Heart left ventricle (tissue), 16 donors: ENCODE measurements at regions not wholly inside any gene's neighbourhood (a gene's known extent, or its start where the extent isn't known, plus 50 kb on each side); places are given as distances from the start of the nearest gene placed in this dataset.

Experiments used
- ATAC-seq, 4 donors: fragments of 200-7000 bp; cut with Tn5 transposase; one replicate each; pipeline ENCODE4 v1.9.1; 2020 to 2022; ENCODE audit warnings: moderate library complexity in 4 of 4, mild to moderate bottlenecking in 3 of 4, moderate number of reproducible peaks in 1 of 4
- DNase-seq, 5 donors: peaks; one replicate each; pipeline ENCODE4 v3.0.0-alpha.2; 2020
- H3K27ac ChIP-seq, 12 donors: fragments of 200-600 bp; sonication (generic) in 4 of 12; one replicate each; pipeline versions ENCODE4 v1.5.0 to v1.8.0; 2016 to 2022; ENCODE audit warnings: mild to moderate bottlenecking in 2 of 12
- H3K27me3 ChIP-seq, 9 donors: fragments of 200-600 bp; sonication (generic) in 2 of 9; one replicate each; pipeline versions ENCODE4 v1.5.1 to v1.8.0; 2016 to 2022; ENCODE audit warnings: mild to moderate bottlenecking in 3 of 9
- H3K36me3 ChIP-seq, 9 donors: fragments of 200-600 bp; sonication (generic) in 2 of 9; one replicate each; pipeline versions ENCODE4 v1.5.0 to v1.8.0; 2018 to 2022; ENCODE audit warnings: mild to moderate bottlenecking in 2 of 9
- H3K4me1 ChIP-seq, 12 donors: fragments of 200-600 bp; sonication (generic) in 4 of 12; one replicate each; pipeline versions ENCODE4 v1.5.0 to v1.8.0; 2016 to 2022; ENCODE audit warnings: mild to moderate bottlenecking in 3 of 12
- H3K4me3 ChIP-seq, 12 donors: fragments of 200-600 bp; sonication (generic) in 4 of 12; one replicate each; pipeline versions ENCODE4 v1.5.0 to v1.8.0; 2017 to 2022; ENCODE audit warnings: mild to moderate bottlenecking in 9 of 12, moderate library complexity in 4 of 12
- H3K9me3 ChIP-seq, 12 donors: fragments of 200-600 bp; sonication (generic) in 4 of 12; one replicate each; pipeline versions ENCODE4 v1.5.0 to v1.8.0; 2016 to 2022; ENCODE audit warnings: mild to moderate bottlenecking in 1 of 12
- POLR2A ChIP-seq, 2 donors: fragments of 450-650 bp; IDR thresholded peaks; one replicate each; pipeline ENCODE4 v1.6.1; 2017; ENCODE audit warnings: antibody characterized with exemption in 2 of 2, mild to moderate bottlenecking in 2 of 2, moderate library complexity in 2 of 2
- WGBS, 4 donors: extraction: QIAGEN DNeasy Blood & Tissue Kit in 2 of 4; methylation state at CpG; one replicate each; pipeline versions ENCODE4 v1.1.5 to v1.1.7; 2013 to 2018; 5-methylcytosine and 5-hydroxymethylcytosine counted together
- intact Hi-C, 10 donors: fragments of 100-400 bp; cut with DNase I; formaldehyde crosslinking; loops; one replicate each; pipeline versions ENCODE4 v1.11.1 to v1.14.2; 2022
- TF ChIP-seq, protein P1 (sequence below), 12 donors: fragments of 200-600 bp; sonication (generic) in 4 of 12; IDR thresholded peaks; one replicate each; pipeline versions ENCODE4 v1.5.0 to v1.8.0; 2018 to 2022; ENCODE audit warnings: antibody characterized with exemption in 12 of 12, mild to moderate bottlenecking in 5 of 12
- donor health status: ischemic (EF 13 %, LVEDD 7.1; RV severe dilation, severe dysfunction).
- donor health status: healthy with polysubstance abuse.
- donor health status: DM: no; HTN: yes; CAD: no.
- donor health status: DM: no; HTN: no; CAD: no.
- donor health status: ischemic (EF 25% LVEDD 6.9; RV normal size, moderate dysfunction).
- donor health status: ischemic (EF 25% LVEDD 5.7; RV mildly dilated, moderate dysfunction).
- donor health status: healthy.
- donor health status: DM: yes; HTN: yes; CAD: no.
- donor health status: ischemic (EF 35%, LVEDD 5.7; RV mildly dilated, moderate dysfunction).
- donor health status: nonischemic (EF 11% LVEDD 7.7; RV severe dilation, severe dysfunction).
- donor health status: DM: yes; HTN: yes; CAD: no.
- donor health status: PGD.
- donor health status: ischemic (EF 29% LVEDD 5.4; RV normal size, mild dysfunction).
- donor health status: nonischemic (EF 23%, LVEDD 6.1; RV moderate dilation, normal function).

DNA sequence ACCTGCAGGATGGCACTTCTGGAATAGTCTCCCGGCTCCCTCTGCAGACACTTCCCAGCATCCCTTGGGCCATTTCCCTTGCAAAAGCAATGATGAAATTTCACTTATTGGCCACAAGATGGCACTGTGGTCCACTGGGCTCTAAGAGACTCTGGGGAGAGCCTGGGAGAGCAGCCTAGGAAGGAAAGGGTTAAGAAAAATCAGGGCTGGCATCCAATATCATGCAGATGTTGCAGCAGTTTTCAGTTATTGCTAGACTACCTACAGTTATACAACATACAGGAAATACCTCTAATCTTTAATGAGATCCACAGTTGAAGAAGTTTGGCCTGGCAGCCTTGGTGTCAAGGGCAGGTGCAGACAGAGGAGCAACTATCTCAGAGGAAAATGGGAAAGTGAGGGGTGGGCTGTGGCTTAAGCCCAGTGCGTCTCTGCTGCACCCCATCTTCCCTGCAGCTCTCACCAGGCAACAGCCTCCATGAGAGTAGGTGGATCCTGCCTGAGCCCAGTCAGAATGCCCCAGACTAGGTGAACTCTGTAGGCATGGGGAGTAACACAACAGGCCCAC, 100.2 kb upstream of the PRSS58 start:
- TF ChIP-seq, protein P1, sequence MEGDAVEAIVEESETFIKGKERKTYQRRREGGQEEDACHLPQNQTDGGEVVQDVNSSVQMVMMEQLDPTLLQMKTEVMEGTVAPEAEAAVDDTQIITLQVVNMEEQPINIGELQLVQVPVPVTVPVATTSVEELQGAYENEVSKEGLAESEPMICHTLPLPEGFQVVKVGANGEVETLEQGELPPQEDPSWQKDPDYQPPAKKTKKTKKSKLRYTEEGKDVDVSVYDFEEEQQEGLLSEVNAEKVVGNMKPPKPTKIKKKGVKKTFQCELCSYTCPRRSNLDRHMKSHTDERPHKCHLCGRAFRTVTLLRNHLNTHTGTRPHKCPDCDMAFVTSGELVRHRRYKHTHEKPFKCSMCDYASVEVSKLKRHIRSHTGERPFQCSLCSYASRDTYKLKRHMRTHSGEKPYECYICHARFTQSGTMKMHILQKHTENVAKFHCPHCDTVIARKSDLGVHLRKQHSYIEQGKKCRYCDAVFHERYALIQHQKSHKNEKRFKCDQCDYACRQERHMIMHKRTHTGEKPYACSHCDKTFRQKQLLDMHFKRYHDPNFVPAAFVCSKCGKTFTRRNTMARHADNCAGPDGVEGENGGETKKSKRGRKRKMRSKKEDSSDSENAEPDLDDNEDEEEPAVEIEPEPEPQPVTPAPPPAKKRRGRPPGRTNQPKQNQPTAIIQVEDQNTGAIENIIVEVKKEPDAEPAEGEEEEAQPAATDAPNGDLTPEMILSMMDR (IDR thresholded peaks at IDR 0.05), result peak; percentile 43 to 64 (median 59)
- TF ChIP-seq POLR2A (IDR thresholded peaks at IDR 0.05), result no peak
- no peaks in the 10 kb centered on the region for H3K27me3 ChIP-seq
- peaks cover 0 to 5% (median 0%) of the 10 kb centered on the region in 12 donors for H3K4me1 ChIP-seq
- intact Hi-C loops, result no loop called here
- no peak overlapping the region for H3K4me3 ChIP-seq
- no peak overlapping the region for H3K27ac ChIP-seq
- 6 to 16% (median 13%) methylated on average over 2 of the region's 2 CpGs for WGBS, 4 donors
- H3K9me3 ChIP-seq, result peaks cover 0 to 5% (median 0%) of the 10 kb centered on the region in 12 donors
- no peaks in the 10 kb centered on the region for H3K36me3 ChIP-seq
- ATAC-seq (peak in 2 of 4 donors; percentile 39 to 51), DNase-seq (no peak)

DNA sequence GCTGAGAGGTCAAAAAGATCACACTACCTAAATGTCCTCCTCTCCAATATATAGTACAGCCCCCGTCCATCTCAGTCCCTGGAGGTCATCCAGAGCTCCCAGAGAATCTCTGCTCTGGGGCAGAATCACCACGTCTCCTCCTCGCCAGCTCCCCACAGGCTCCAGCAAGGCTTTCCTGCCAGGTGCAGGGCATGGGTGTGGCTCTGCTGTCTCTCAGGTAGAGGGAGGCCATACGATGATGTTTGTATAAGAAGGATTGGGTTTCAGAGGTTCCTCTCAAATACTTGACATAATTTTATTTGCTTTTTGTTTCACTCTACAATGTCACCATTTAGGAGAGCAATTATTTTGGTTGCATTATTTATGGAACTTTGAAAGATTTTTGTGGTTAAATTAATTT, 98.3 kb upstream of the PRSS58 start:
- Histone ChIP-seq H3K9me3 (peaks cover 0 to under 1% (median 0%) of the 10 kb centered on the region in 12 donors), H3K4me1 (peaks cover 0 to 5% (median 0%) of the 10 kb centered on the region in 12 donors), H3K36me3 (no peaks in the 10 kb centered on the region), H3K27me3 (peaks cover 0 to 2% (median 0%) of the 10 kb centered on the region in 9 donors), H3K4me3 (no peak overlapping the region), H3K27ac (no peak overlapping the region)
- TF ChIP-seq, protein P1 (IDR thresholded peaks at IDR 0.05), result no peak
- TF ChIP-seq POLR2A (IDR thresholded peaks at IDR 0.05), result no peak
- ATAC-seq, result no peak
- 50 to 64% (median 57%) methylated on average over 4 of the region's 4 CpGs for WGBS, 4 donors
- DNase-seq, result no peak
- intact Hi-C loops, result no loop called here

DNA sequence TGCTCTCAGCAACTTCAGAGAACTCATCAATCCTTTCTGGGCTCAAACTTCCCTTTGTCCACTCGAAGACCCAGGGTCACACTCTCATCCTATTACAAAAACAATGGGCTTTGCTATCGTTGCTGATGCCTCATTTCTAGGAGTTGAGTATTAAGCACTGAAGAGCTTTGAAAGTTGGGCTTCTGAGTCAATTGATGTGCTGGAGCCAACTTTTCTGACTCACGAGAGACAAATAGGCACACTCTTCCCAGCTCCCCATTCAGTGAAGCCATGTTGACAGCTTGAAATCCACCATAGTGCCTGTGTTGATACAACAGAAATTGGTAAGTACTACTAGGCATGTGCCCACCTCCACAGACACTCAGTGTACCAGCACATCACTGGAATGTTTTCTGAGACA, 97.5 kb upstream of the PRSS58 start:
- no peaks in the 10 kb centered on the region for H3K9me3 ChIP-seq
- H3K27me3 ChIP-seq, result peaks cover 0 to 11% (median 0%) of the 10 kb centered on the region in 9 donors
- WGBS, 4 donors, result 36 to 53% (median 43%) methylated on average over 3 of the region's 3 CpGs
- DNase-seq (no peak), ATAC-seq (no peak)
- intact Hi-C loops, result no loop called here
- H3K27ac ChIP-seq, result no peak overlapping the region
- peaks cover 0 to 5% (median 0%) of the 10 kb centered on the region in 12 donors for H3K4me1 ChIP-seq
- no peak overlapping the region for H3K4me3 ChIP-seq
- no peaks in the 10 kb centered on the region for H3K36me3 ChIP-seq
- TF ChIP-seq, protein P1 (IDR thresholded peaks at IDR 0.05), result no peak
- no peak for TF ChIP-seq POLR2A (IDR thresholded peaks at IDR 0.05)

DNA sequence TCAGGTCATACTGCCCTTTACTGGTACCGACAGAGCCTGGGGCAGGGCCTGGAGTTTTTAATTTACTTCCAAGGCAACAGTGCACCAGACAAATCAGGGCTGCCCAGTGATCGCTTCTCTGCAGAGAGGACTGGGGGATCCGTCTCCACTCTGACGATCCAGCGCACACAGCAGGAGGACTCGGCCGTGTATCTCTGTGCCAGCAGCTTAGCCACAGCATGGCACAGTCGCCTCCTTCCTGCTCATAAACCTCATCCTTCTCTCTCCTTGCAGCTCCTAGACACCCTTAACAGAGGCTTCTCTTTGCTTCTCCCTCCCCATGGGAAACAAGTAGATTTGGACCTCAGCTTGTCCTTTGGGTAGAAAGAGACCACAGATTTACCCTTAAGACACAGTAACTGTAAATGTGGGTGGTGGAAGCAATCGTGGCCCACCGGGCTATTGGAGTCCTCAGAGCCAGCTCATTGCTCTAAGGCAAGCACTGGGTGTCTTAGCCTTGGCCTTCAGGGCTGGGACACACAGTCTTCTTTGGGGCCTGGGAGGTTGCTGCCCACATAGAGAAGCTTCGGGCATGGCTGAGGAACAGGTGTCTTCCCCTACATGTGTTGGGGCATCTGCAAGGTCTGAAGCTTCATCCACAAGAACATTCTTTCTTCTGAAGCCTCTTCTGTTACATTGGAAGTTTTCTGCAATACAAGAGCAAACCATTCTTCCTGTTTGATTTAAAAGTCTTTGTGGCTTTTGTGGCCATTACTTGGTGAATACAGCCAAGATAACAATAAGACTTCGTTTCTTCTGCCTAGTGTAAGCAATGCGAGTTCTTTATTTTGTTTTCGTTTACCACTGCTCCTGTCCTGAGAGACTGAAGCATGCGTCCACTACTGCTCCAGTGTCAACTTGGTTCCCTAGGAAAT, 95.5 kb upstream of the PRSS58 start:
- H3K4me1 ChIP-seq, result peaks cover 0 to 5% (median 0%) of the 10 kb centered on the region in 12 donors
- intact Hi-C loops, result no loop called here
- H3K4me3 ChIP-seq, result no peak overlapping the region
- TF ChIP-seq, protein P1 (IDR thresholded peaks at IDR 0.05), result no peak
- TF ChIP-seq POLR2A (IDR thresholded peaks at IDR 0.05), result no peak
- WGBS, 4 donors, result 66 to 79% (median 73%) methylated on average over 15 of the region's 15 CpGs
- no peaks in the 10 kb centered on the region for H3K36me3 ChIP-seq
- H3K9me3 ChIP-seq, result no peaks in the 10 kb centered on the region
- peaks cover 0 to 29% (median 0%) of the 10 kb centered on the region in 9 donors for H3K27me3 ChIP-seq
- ATAC-seq, result no peak
- DNase-seq, result no peak
- H3K27ac ChIP-seq, result no peak overlapping the region
